Motor neuron (in vitro differentiated cells): ENCODE measurements at regions not wholly inside any gene's neighbourhood (a gene's known extent, or its start where the extent isn't known, plus 50 kb on each side); places are given as distances from the start of the nearest gene placed in this dataset.

Source experiments
- ATAC-seq, 8 experiments: fragments of 200-7000 bp; cut with Tn5 transposase; replicated peaks in 6 of 8; 2 replicates each; pipeline ENCODE4 v1.8.0; 2021; ENCODE audit warnings: mild to moderate bottlenecking in 8 of 8, moderate library complexity in 8 of 8
- H3K27ac ChIP-seq, 2 donors: fragments of 250-450 bp; sonication (Bioruptor Pico); 2 replicates each; pipeline ENCODE4 v1.9.0; 2021; ENCODE audit warnings: antibody characterized with exemption in 2 of 2, mild to moderate bottlenecking in 2 of 2, moderate library complexity in 1 of 2
- H3K4me1 ChIP-seq, 2 donors: fragments of 250-450 bp; sonication (Bioruptor Pico); replicated peaks in 1 of 2; 2 replicates each; pipeline ENCODE4 v1.6.1; 2021; ENCODE audit warnings: antibody characterized with exemption in 2 of 2, mild to moderate bottlenecking in 2 of 2, moderate library complexity in 1 of 2
- H3K4me3 ChIP-seq, 5 donors: fragments of 250-450 bp; sonication (Bioruptor Pico); 2 replicates each; pipeline ENCODE4 v1.9.0; 2021; ENCODE audit warnings: antibody characterized with exemption in 5 of 5, mild to moderate bottlenecking in 5 of 5, moderate library complexity in 4 of 5
- WGBS, 10 experiments: fragments of 450-650 bp; shearing (Covaris generic); methylation state at CpG; one replicate each; pipeline ENCODE4 v1.0.0; 2022; 5-methylcytosine and 5-hydroxymethylcytosine counted together
- in situ Hi-C, 9 experiments: fragments of 400-800 bp; cut with MboI; loops; one replicate each; pipeline ENCODE4 v1.15.0; 2021; ENCODE audit warnings: low sequenced_read_pairs in 9 of 9, low pct_unique_long_range_greater_than_20kb in 2 of 9; ENCODE audit not compliant: unreplicated experiment in 9 of 9

DNA sequence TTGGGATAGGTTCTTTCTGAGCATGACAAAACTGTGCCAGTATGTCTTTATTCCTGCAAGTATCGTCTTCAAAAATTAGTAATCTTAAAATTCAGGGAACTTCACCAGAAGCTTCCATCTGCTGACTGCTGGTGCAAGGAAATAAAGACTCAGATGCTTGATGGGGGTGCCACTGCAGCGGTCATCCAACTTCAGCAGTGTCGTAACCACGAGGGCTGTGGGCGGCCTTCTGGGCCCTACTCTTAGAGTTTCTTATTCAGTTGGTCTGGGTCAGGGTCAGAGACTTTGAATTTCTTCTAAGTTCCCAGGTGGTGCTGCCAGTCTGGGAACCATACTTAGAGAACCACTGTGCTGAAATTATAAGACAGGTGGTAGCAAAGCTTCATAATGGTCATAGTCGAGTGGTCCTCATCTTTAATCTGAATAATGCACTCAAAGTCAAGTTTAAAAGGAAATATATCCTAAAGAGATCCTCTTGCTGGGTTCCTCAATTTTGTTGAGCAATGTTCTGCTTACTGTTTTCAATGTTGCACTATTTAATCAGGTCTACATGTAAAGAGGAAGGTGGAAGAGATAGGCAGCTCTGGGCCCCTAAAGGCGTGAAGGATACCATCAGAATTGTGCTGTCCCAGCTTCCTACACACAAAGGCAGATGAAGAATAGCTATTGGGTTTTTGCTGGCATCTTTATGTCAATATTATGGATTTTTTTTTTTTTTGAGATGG is 165.4 kb upstream of the GMDS start:
- H3K4me3 ChIP-seq, result no peak overlapping the region
- in situ Hi-C loops, result no loop called here
- ATAC-seq, result no peak
- H3K4me1 ChIP-seq, result no peaks in the 10 kb centered on the region
- whole genome bisulfite sequencing, 10 experiments, result 17 to 97% (median 81%) methylated on average over 1 to 7 of the region's 7 CpGs; no CpG with 5 or more reads in 1 of the 10 experiments
- H3K27ac ChIP-seq, result no peak overlapping the region

DNA sequence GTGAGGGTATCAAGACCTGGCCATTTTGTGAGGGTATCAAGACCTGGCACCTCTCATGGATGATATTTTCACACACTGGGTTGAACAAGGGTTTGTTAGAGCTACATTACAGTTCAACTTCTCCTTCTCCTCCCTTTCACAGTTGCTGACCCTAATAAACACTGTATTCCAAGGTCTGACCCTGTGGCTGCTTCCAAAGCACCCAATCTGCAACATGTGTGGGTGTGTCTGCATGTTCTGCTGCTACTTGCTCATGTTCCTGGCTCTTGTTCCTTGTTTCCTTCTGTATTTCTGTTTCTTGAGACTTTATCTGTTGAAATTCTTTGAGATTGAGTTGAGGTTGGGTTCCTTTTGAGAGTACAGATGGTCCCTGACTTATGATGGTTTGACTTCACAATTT is 162.1 kb upstream of the GMDS start:
- no peak overlapping the region for H3K27ac ChIP-seq
- peak in 2 of 8 experiments; percentile 36 to 77 for ATAC-seq
- H3K4me1 ChIP-seq, result no peaks in the 10 kb centered on the region
- H3K4me3 ChIP-seq, result no peak overlapping the region
- in situ Hi-C loops, result no loop called here

- H3K4me3 ChIP-seq, result no peak overlapping the region
- no peak overlapping the region for H3K27ac ChIP-seq
- no peak for ATAC-seq
- no peaks in the 10 kb centered on the region for H3K4me1 ChIP-seq
- in situ Hi-C loops, result no loop called here
- 27 to 100% (median 76%) methylated on average over 1 to 5 of the region's 6 CpGs; no CpG with 5 or more reads in 1 of the 10 experiments for WGBS, 10 experiments
Measured at GRCh38 chr6:2404211-2404929, 159.0 kb upstream of the GMDS start.

- H3K4me1 ChIP-seq, result no peaks in the 10 kb centered on the region
- ATAC-seq, result no peak
- H3K4me3 ChIP-seq, result no peak overlapping the region
- no peak overlapping the region for H3K27ac ChIP-seq
- 60 to 100% (median 100%) methylated on average over 1 to 4 of the region's 4 CpGs; no CpG with 5 or more reads in 4 of the 10 experiments for WGBS, 10 experiments
- in situ Hi-C loops, result no loop called here
Measured at GRCh38 chr6:2403546-2403945, 158.1 kb upstream of the GMDS start.

- Histone ChIP-seq H3K4me3 (no peak overlapping the region), H3K4me1 (no peaks in the 10 kb centered on the region), H3K27ac (no peak overlapping the region)
- WGBS, 10 experiments, result 0 to 82% (median 60%) methylated on average over 1 to 10 of the region's 15 CpGs; no CpG with 5 or more reads in 1 of the 10 experiments
- in situ Hi-C loops, result no loop called here
- peak; percentile 69 to 99 (median 96) for ATAC-seq
Measured at GRCh38 chr6:2396846-2397630, 151.6 kb upstream of the GMDS start.

DNA sequence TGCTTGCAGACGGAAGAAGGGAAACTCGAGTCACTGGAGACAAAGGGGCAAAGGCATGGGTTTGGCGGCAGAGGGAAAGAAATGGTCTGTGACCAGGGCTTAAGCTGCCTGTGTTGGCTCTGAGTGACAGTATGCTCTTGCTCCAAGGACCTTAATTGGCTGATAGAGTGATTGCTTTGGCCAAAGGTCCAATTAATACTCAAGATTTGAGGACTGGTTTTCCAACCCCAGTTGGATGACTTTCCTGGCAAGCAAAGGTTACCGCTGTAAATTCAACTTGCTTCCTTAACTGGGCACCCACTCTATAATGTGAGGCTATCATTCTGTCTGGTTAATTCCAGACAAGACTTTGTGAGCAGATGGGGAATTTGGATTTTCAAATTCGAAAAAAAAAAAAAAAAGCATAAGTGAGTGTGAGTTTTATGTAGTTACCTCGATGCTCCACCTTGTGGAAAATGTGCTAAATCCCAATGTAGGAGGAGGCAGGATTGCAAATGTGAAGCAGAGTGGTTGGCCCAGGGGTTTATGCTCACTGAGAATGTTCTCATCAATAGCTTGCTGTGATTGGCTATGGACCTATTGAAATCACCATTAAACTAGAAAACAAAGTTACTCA is 150.7 kb upstream of the GMDS start:
- ATAC-seq, result peak in 5 of 8 experiments; percentile 6 to 44 (median 13)
- Histone ChIP-seq H3K4me1 (no peaks in the 10 kb centered on the region), H3K27ac (no peak overlapping the region), H3K4me3 (no peak overlapping the region)
- in situ Hi-C loops, result no loop called here
- 0 to 80% (median 71%) methylated on average over 1 to 6 of the region's 6 CpGs; no CpG with 5 or more reads in 2 of the 10 experiments for WGBS, 10 experiments

GRCh38 chr6:2388554-2389324 is 143.3 kb upstream of the GMDS start:
- no peak for ATAC-seq
- Histone ChIP-seq H3K4me3 (no peak overlapping the region), H3K4me1 (no peaks in the 10 kb centered on the region), H3K27ac (no peak overlapping the region)
- 67 to 100% (median 90%) methylated on average over 1 to 6 of the region's 11 CpGs; no CpG with 5 or more reads in 1 of the 10 experiments for WGBS, 10 experiments
- in situ Hi-C loops, result no loop called here

GRCh38 chr6:2387445-2387844 is 142.0 kb upstream of the GMDS start:
- no peak overlapping the region for H3K4me3 ChIP-seq
- no peak overlapping the region for H3K27ac ChIP-seq
- ATAC-seq, result no peak
- no peaks in the 10 kb centered on the region for H3K4me1 ChIP-seq
- in situ Hi-C loops, result no loop called here
- 86 to 100% (median 100%) methylated on average over 1 to 3 of the region's 3 CpGs; no CpG with 5 or more reads in 3 of the 10 experiments for WGBS, 10 experiments

GRCh38 chr6:2385471-2385983 is 140.1 kb upstream of the GMDS start:
- H3K4me3 ChIP-seq, result no peak overlapping the region
- ATAC-seq, result no peak
- in situ Hi-C loops, result no loop called here
- no peak overlapping the region for H3K27ac ChIP-seq
- H3K4me1 ChIP-seq, result no peaks in the 10 kb centered on the region
- 8 to 97% (median 84%) methylated on average over 4 to 9 of the region's 9 CpGs; no CpG with 5 or more reads in 1 of the 10 experiments for WGBS, 10 experiments

GRCh38 chr6:2384528-2384927 is 139.1 kb upstream of the GMDS start:
- no peak overlapping the region for H3K4me3 ChIP-seq
- WGBS, 10 experiments, result 36 to 88% (median 72%) methylated on average over 1 to 3 of the region's 3 CpGs
- in situ Hi-C loops, result no loop called here
- no peaks in the 10 kb centered on the region for H3K4me1 ChIP-seq
- ATAC-seq, result no peak
- no peak overlapping the region for H3K27ac ChIP-seq

DNA sequence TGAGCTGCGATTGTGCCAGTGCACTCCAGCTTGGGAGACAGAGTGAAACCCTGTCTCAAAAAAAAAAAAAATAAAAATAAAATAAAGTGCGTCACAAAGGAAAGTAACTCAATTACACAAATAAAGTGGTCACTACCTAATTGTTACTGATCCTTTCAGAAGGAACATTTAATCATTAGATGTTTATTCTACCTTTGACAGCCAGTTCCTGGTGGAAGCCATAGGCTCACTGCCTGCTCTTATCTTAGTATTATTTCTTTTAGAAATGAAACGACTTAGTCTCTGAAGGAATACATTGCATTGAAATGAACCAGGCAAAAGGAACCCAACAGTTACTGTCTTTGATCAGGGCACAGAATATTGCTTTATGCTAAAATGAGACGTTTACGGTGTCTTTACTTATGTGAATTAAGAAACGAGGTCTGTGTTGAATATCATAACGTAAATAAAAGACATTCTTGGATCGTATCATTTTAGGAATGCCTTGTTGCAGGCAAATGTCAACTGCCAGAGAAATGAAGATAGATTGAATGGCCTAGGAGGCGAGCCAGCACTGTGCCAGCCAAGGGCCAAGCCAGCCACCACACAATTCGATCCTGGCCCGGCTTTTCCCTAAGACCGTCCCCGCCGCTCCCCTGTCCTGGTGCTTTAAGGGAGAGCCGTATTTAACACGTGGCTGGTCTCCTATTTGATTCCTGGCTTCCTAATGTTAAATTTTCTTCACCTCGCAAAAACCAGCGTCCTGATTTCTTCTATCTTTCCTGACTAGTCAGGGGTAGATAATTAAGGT is 136.7 kb upstream of the GMDS start:
- in situ Hi-C loops, result no loop called here
- H3K27ac ChIP-seq, result no peak overlapping the region
- H3K4me3 ChIP-seq, result no peak overlapping the region
- no peaks in the 10 kb centered on the region for H3K4me1 ChIP-seq
- ATAC-seq, result no peak
- 39 to 92% (median 77%) methylated on average over 4 to 16 of the region's 18 CpGs for WGBS, 10 experiments
